ENCODE measurements at regions not wholly inside any gene's neighbourhood (a gene's known extent, or its start where the extent isn't known, plus 50 kb on each side); places are given as distances from the start of the nearest gene placed in this dataset.

DNA sequence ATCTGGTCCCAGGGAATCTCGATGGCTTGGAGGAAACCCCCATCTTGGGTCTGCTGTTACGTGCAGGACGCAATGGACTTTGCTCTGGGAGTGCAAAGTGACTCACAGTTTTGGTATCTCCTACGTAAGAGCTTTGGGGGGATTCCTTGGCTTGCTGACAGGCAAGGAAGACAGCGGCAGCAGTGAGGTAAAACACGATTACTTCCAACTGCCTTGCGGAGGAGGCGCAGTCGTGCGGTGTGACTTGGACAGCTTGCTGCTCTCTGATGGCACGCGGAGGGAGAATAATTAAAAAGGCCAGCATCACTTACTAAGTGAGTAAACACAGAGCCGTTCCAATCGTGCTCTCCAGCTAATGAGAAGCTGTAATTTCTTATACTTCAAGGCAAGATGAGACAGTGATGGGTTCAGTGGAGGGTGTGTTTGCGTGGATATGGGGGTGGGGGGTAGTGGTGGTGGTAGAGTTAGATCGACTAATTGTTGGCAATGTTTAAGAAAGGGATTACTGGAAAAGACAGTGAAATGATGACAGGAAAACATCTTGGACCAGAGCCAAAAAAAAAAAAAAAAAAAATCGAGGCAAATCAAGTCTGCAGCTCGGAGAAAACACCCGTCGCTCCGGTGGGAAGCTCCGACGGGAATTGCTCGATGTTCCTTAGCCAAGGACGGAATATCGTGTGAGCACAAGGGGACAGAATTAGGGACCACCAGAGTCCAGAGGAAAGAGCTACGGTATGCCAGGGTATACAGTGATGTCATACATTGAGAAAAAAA lies 184.8 kb upstream of the ZFHX3 start (continued):
- TF ChIP-seq, protein P1, sequence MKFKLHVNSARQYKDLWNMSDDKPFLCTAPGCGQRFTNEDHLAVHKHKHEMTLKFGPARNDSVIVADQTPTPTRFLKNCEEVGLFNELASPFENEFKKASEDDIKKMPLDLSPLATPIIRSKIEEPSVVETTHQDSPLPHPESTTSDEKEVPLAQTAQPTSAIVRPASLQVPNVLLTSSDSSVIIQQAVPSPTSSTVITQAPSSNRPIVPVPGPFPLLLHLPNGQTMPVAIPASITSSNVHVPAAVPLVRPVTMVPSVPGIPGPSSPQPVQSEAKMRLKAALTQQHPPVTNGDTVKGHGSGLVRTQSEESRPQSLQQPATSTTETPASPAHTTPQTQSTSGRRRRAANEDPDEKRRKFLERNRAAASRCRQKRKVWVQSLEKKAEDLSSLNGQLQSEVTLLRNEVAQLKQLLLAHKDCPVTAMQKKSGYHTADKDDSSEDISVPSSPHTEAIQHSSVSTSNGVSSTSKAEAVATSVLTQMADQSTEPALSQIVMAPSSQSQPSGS (CRISPR knock-in tag; IDR thresholded peaks at IDR 0.05): 0 out of 2 replicates have a peak, but pooled peaks have one; percentile 40
- TF ChIP-seq ZNF274 (CRISPR knock-in tag; IDR thresholded peaks at IDR 0.05): no peak

DNA sequence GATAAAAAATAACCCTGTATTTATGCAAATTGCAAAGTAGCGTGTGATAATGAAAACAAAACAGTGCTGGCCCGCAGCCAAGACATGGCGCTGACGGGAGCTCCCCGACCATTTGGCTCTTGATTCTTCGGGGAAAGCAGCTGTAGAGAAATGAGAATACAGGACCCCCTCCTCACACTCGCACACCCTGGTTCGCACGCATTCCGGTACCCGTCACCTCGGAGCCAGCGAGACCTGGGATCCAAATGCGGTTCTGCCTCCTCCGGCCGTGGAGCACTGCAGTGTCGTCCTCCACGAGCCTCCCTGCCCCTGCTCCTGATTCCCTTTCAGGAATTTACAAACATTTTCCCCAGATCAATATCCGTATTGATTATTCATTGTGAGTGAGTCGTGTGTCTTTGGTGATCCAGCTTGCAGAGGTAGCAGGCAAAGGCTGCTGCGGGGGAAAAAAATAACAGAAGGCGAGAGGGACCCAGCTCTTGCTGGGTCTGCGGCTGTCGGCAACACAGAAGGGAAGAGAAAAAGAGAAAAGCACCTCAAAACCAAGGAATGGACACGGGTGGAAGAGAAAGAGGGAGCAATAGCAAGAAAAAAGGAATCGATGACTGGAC lies 184.1 kb upstream of the ZFHX3 start:
- Histone ChIP-seq H3K4me2 (ENCODE audit: low read depth, low read length) (peak overlapping the region; percentile 61), H3K27me3 (ENCODE audit: control insufficient read depth in 1 of 2, insufficient read depth in 2 of 2, low read length in 2 of 2) (peaks cover 0 to 29% of the 10 kb centered on the region in 2 experiments; a peak in 3 of 5 replicates), H3K9me3 (ENCODE audit: low read length) (no peaks in the 10 kb centered on the region), H3K4me3 (replicated peaks in 1 of 3; ENCODE audit: insufficient read depth in 1 of 3, low read depth in 2 of 3, low read length in 3 of 3) (peak overlapping the region; percentile 5 to 57 (median 21); a peak in 4 of 6 replicates), H3K27ac (ENCODE audit: extremely low read length, insufficient read depth, low read length) (no peak overlapping the region), H4K20me1 (ENCODE audit: insufficient read depth, low read length) (no peaks in the 10 kb centered on the region), H2AFZ (ENCODE audit: low read length) (no peak overlapping the region), H3K4me1 (ENCODE audit: insufficient read depth, low read length) (peaks cover 14% of the 10 kb centered on the region), H3K36me3 (replicated peaks in 1 of 2; ENCODE audit: control insufficient read depth in 1 of 2, insufficient read depth in 2 of 2, low read length in 2 of 2) (no peaks in the 10 kb centered on the region), H3K79me2 (ENCODE audit: insufficient read depth, low read length) (no peaks in the 10 kb centered on the region), H3K9ac (ENCODE audit: insufficient read depth, low read depth, low read length) (0 out of 2 replicates have a peak overlapping the region, but pooled peaks have one; percentile 4)
- intact Hi-C loops (cut with micrococcal nuclease; ENCODE audit: unreplicated experiment): no loop called here
- 55% methylated on average over 26 of the region's 26 CpGs for WGBS (ENCODE audit: low lambda C conversion rate)
- POLR2A ChIA-PET: no interaction called here
- FAIRE-seq (no peak), ATAC-seq (peak; percentile 38; the same call in 2 of the 3 replicates), DNase-seq (ENCODE audit: low spot score) (no peak)
- in situ Hi-C loops (cut with HindIII; ENCODE audit: extremely low pct_ligation_motif_present, low pct_unique_long_range_greater_than_20kb): no loop called here
- CTCF ChIA-PET (ENCODE audit: low intra/inter-chr PET ratio, low total read pairs): no interaction called here
- no TSS peak for BruUV-seq (replicated peaks)
- no peak for TF ChIP-seq FOXP1 (IDR thresholded peaks at IDR 0.05)
- no peak for TF ChIP-seq FOXP1 (CRISPR knock-in tag; IDR thresholded peaks at IDR 0.05)
- peak; percentile 28; the same call in 1 of the 2 replicates for TF ChIP-seq NCOR1 (IDR thresholded peaks at IDR 0.05; ENCODE audit: borderline replicate concordance, low read length)
- TF ChIP-seq NRL (CRISPR knock-in tag; IDR thresholded peaks at IDR 0.05; ENCODE audit: borderline replicate concordance): no peak
- TF ChIP-seq HOXD1 (CRISPR knock-in tag; IDR thresholded peaks at IDR 0.05): no peak
- no peak for TF ChIP-seq TP53 (CRISPR knock-in tag; conservative IDR thresholded peaks at IDR 0.05)
- TF ChIP-seq ZNF12 (CRISPR knock-in tag; IDR thresholded peaks at IDR 0.05): no peak
- TF ChIP-seq, protein P2, sequence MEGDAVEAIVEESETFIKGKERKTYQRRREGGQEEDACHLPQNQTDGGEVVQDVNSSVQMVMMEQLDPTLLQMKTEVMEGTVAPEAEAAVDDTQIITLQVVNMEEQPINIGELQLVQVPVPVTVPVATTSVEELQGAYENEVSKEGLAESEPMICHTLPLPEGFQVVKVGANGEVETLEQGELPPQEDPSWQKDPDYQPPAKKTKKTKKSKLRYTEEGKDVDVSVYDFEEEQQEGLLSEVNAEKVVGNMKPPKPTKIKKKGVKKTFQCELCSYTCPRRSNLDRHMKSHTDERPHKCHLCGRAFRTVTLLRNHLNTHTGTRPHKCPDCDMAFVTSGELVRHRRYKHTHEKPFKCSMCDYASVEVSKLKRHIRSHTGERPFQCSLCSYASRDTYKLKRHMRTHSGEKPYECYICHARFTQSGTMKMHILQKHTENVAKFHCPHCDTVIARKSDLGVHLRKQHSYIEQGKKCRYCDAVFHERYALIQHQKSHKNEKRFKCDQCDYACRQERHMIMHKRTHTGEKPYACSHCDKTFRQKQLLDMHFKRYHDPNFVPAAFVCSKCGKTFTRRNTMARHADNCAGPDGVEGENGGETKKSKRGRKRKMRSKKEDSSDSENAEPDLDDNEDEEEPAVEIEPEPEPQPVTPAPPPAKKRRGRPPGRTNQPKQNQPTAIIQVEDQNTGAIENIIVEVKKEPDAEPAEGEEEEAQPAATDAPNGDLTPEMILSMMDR (CRISPR knock-in tag; IDR thresholded peaks at IDR 0.05): no peak
- TF ChIP-seq, protein P3, sequence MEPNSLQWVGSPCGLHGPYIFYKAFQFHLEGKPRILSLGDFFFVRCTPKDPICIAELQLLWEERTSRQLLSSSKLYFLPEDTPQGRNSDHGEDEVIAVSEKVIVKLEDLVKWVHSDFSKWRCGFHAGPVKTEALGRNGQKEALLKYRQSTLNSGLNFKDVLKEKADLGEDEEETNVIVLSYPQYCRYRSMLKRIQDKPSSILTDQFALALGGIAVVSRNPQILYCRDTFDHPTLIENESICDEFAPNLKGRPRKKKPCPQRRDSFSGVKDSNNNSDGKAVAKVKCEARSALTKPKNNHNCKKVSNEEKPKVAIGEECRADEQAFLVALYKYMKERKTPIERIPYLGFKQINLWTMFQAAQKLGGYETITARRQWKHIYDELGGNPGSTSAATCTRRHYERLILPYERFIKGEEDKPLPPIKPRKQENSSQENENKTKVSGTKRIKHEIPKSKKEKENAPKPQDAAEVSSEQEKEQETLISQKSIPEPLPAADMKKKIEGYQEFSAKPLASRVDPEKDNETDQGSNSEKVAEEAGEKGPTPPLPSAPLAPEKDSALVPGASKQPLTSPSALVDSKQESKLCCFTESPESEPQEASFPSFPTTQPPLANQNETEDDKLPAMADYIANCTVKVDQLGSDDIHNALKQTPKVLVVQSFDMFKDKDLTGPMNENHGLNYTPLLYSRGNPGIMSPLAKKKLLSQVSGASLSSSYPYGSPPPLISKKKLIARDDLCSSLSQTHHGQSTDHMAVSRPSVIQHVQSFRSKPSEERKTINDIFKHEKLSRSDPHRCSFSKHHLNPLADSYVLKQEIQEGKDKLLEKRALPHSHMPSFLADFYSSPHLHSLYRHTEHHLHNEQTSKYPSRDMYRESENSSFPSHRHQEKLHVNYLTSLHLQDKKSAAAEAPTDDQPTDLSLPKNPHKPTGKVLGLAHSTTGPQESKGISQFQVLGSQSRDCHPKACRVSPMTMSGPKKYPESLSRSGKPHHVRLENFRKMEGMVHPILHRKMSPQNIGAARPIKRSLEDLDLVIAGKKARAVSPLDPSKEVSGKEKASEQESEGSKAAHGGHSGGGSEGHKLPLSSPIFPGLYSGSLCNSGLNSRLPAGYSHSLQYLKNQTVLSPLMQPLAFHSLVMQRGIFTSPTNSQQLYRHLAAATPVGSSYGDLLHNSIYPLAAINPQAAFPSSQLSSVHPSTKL (CRISPR knock-in tag; IDR thresholded peaks at IDR 0.05): no peak
- TF ChIP-seq ZNF3 (CRISPR knock-in tag; IDR thresholded peaks at IDR 0.05): no peak
- TF ChIP-seq SCMH1 (CRISPR knock-in tag; IDR thresholded peaks at IDR 0.05; ENCODE audit: borderline replicate concordance): 0 out of 2 replicates have a peak, but pooled peaks have one; percentile 47
- TF ChIP-seq TBL1XR1 (IDR thresholded peaks at IDR 0.05; ENCODE audit: borderline replicate concordance, low read length, partially characterized antibody): no peak
- TF ChIP-seq AGO1 (IDR thresholded peaks at IDR 0.05; ENCODE audit: low read depth, low read length, poor library complexity, severe bottlenecking): no peak

All from HepG2 (cell line).